Mammary epithelial cell (primary cell): ENCODE measurements at regions not wholly inside any gene's neighbourhood (a gene's known extent, or its start where the extent isn't known, plus 50 kb on each side); places are given as distances from the start of the nearest gene placed in this dataset.

Source experiments
- EZH2 ChIP-seq: IDR thresholded peaks from 2 replicates; pipeline ENCODE4 v1.6.1; 2012; ENCODE audit warnings: low read length, inconsistent platforms, borderline replicate concordance
- TF ChIP-seq, protein P1 (sequence below), 2 donors: IDR thresholded peaks in 1 of 2; conservative IDR thresholded peaks in 1 of 2; 2 replicates each; pipeline ENCODE4 v1.5.1; 2011 to 2012; ENCODE audit warnings: inconsistent platforms in 2 of 2, low read length in 2 of 2, mild to moderate bottlenecking in 2 of 2, control low read depth in 1 of 2, low read depth in 1 of 2; ENCODE audit not compliant: insufficient read depth in 1 of 2; ENCODE audit errors: extremely low read depth in 1 of 2

DNA sequence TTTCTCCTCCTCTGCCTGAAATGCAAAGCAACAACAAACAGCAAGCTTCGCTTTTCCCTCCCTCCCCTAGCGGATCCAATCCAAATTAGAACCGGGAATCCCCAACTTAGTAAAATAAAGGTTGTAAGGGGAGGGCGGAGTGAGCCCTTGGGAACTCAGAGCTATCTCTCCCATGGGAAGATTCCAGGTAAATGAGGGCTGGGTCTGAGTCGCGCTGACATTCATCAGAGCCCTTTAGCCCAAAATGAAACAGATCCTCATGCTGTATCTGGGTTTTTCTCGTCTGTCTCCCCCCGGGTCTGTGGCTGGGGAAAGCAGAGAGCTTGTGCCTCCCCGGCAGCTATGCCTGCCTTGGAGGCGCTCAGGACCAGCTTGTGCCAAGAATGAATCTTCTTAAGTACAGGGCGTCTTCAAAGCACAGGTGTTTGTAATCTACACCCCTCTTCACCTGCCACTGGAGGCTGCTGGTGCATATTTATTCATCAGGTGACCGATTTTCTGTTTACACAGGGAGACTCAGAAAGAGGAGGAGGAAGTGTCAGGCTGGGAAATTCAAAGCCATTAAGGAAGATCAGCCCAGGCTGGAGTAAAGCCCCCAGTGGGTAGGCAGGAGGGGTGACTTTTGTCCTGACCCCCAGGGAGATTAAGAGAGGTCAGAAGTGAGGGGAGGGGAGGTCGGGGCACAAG lies 55.0 kb upstream of the GSE1 start:
- TF ChIP-seq, protein P1, sequence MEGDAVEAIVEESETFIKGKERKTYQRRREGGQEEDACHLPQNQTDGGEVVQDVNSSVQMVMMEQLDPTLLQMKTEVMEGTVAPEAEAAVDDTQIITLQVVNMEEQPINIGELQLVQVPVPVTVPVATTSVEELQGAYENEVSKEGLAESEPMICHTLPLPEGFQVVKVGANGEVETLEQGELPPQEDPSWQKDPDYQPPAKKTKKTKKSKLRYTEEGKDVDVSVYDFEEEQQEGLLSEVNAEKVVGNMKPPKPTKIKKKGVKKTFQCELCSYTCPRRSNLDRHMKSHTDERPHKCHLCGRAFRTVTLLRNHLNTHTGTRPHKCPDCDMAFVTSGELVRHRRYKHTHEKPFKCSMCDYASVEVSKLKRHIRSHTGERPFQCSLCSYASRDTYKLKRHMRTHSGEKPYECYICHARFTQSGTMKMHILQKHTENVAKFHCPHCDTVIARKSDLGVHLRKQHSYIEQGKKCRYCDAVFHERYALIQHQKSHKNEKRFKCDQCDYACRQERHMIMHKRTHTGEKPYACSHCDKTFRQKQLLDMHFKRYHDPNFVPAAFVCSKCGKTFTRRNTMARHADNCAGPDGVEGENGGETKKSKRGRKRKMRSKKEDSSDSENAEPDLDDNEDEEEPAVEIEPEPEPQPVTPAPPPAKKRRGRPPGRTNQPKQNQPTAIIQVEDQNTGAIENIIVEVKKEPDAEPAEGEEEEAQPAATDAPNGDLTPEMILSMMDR (conservative IDR thresholded peaks at IDR 0.05 in 1 of 2, IDR thresholded peaks at IDR 0.05 in 1 of 2; ENCODE audit: extremely low read depth in 1 of 2, insufficient read depth in 1 of 2, low read depth in 1 of 2, low read length in 2 of 2) = no peak
- no peak for TF ChIP-seq EZH2
